IPS-NIHi7 (cell line): ENCODE measurements at regions not wholly inside any gene's neighbourhood (a gene's known extent, or its start where the extent isn't known, plus 50 kb on each side); places are given as distances from the start of the nearest gene placed in this dataset.
A peak's percentile ranks its signal among the peaks of the same experiment; 100 is the strongest.

Experiments
- DNase-seq: peaks from one replicate; pipeline ENCODE4 v3.0.0; 2012; ENCODE audit warnings: mixed read lengths; ENCODE audit errors: extremely low spot score

GRCh38 chr10:78687626-78688025 is 381.1 kb upstream of the ZMIZ1 start:
- DNase-seq, result no peak

DNA sequence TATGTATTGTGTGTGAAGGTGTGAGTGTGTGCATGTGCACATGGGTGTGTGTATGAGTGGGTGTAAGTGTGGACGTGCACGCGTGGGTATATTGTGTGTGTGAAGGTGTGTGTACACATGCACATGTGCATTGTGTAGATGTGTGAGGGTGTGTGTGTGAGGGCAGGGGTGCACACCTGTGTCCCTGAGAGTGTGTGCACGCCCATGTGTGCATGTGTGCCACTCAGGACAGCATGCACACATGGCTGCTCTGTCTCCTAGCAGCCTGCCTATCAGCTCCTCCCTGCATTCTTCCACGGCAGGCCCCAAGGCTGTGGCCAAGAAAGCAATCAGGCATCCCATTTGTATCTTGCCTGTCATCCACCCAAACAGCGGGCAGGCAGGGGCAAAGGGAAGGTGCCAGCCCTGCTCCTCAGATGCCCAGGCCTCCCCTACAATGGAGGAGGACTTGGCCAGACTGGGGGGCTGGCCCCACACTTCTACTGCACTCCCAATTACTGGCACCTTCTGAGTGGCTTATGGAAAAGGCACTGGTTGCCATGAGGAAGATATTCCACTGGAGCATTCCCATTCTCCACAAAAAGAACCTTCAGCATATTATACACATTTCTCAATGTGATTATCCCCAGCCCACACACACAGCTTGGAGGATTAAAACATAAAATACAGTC is 380.4 kb upstream of the ZMIZ1 start:
- DNase-seq, result no peak

DNA sequence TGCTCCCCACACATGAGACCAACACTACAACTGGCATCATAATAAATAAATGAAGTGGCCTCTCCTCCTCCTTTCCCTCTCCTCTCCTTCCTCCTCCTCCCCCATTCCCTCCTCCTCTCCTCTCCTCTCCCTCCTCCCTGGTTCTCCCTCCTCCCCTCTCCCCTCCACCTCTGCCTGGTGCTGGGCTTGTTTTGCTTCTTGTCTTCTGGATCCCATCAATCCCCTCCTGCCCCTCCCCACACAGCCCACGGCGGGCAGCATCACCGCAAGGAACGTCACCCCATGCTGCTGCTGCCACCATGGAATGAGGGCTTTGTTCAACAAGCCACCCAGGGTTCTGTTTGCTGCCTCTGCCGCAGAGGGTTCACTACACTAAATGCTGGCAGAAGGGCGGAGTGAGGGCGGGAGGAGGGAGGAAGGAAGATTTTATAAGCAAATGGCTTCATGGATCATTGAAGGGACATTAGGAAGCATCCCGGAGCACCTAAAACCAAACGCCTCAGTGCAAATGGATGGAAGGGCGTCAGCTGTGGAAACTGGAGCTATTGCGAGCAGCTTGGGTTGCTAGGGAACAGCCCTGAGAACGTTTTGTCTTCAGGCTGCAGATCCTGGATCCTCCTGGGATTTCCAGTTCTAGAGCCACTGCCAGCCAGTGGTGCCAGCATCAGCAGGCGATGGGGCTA is 379.7 kb upstream of the ZMIZ1 start:
- DNase-seq, result no peak

GRCh38 chr10:78689584-78689935 is 379.2 kb upstream of the ZMIZ1 start:
- no peak for DNase-seq

- no peak for DNase-seq
Measured at GRCh38 chr10:78690354-78691111, 378.2 kb upstream of the ZMIZ1 start.

DNA sequence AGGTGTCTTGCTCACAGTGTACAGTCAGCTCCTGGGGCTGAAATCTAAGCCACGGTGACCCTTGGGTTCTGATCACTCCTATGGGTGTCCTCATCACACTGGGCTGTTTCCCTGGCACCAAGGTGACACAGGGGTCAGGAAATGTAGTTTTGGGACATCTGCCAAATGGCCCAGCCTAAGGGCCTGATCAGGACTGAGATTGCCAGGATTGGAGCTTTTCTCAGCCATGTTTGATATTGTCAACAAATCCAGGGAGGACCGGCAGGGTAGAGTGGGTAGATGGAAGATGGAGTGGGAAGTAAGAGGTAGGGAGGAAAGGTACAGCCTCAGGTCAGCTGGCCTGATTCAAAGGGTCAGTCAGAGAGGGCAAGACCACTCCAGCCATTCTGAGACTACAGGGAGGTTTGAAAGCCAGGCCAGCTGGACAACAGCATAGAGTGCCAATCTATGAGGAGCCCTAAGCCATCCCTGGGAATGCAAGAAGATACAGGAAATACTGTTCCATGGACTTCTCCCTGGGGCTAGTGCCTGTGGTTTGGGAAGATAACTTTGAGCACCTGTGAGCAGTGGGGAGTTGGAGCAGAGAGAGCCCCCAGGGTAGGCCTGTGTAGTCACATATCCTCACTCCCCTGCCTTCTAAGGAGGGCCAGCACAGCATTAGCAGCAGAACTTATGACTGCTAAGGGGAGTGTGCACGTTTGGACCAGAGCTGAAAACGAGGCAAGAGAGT is 377.3 kb upstream of the ZMIZ1 start:
- no peak for DNase-seq

DNA sequence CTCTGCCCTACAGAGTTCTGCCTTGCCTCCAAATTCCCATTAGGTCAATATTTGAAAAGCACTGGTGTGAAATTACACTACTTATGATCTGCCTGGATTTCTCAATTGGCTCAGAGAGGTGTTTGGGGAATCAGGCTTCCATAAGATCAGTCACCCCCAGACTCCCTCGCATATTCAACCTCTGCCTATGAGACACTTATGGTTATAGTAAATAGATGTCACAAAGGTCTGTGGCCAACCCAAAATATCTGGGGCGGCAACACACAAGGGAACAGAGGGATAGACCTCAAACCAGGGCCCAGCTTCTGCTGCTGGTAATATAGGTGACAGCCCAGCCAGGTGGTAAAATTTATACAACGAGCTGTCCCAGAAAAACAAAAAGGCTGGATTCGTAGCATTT is 376.7 kb upstream of the ZMIZ1 start:
- no peak for DNase-seq

DNA sequence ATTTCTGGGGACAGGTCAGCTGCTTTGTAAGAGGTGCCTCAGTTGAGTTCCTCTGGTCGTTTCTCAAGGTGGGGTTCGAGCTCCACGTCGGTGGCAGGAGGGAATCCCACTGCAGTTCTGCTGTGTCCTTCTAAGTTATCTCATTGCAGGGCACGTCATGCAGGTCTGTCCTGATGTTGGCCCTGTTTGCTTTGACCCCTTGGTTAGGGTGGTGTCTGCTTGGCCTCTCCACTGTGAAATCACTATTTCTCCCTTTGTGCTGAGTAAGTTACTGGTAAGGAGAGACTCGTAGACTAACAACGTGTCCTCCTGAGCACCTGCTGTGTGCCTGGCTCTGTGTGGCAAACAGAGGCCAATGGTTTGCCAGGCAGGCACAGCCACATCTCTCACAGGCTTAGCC is 372.9 kb upstream of the ZMIZ1 start:
- DNase-seq, result no peak

DNA sequence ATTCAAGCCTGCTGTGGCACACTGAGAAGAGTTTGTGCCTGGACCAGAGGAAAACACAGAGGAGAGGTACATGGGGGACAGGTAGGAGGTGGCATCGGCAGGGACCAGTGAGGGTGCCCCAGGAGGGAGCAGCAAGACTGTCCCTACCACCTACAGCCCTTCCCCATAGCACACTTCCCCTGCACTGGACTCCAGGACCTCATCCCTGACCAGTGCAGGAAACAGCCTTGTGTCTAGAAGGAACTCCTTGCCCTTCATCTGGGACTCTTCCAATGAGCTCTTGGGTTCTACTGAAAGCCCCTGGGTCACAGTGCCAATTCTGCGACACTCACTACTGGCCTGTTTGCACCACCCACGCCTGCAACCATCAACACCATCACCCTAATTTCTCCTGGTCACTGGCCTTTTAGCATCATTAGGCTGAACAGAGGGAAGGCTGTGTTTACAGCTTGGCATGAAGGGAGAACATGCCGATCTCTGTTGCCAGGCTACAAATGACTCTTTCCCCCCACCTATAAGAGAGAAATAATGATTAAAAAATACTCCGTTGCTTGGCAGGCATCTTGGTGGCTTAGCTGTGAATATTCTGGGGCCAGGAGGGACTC is 371.9 kb upstream of the ZMIZ1 start:
- no peak for DNase-seq

DNA sequence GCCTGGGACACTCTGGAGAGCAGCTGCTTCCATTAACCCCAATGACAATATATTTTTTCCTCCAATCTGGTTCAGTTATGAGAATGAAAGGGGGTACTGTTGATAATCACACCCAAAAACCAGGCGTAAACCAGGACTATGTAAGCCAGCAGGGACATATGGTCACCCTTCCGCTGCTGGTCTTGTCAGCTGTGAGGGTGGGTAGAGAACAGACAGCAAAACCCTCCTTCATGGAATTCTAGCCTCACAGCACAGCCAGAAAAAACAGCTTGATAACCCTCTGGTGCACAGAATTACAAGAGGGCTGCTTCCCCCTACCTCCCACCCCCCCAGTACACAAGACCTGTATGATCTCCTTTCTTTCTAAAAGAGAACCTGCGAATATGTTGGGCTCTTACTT is 368.8 kb upstream of the ZMIZ1 start:
- DNase-seq, result no peak

- no peak for DNase-seq
Measured at GRCh38 chr10:78700413-78700812, 368.4 kb upstream of the ZMIZ1 start.

DNA sequence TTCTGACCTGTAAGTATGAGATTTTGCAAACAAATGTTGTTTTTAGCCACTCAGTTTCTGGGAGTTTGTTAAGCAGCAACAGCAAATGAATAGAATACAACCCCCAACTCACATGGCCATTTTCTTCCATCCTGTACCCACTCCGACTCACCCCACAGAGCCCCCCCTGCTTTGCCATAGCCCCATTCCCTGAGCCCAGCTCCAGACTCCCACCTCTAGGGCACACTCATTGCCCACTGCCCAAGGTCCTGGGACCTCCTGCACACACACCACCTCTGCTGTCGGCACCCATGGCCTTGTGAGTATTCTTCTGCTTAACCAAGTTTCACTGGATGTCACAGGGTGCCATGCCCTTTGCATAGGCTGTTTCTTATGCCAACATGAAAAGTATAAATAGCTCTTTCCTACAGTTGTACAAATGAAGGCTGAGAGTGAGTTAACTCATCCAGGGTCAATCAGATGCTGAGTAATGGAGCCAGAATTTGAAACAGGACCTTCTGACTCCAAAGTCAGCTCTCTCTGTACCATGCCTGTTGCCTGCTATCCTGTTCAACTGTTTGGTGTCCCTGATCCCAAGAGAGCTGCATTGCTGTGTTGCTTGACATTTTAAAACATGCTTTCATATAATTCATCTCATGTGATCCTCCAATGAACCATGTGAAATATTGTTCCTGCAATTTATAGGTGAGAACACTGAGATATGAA is 367.8 kb upstream of the ZMIZ1 start:
- DNase-seq, result no peak

GRCh38 chr10:78702186-78702585 is 366.6 kb upstream of the ZMIZ1 start:
- DNase-seq, result no peak

GRCh38 chr10:78702876-78703275 is 365.9 kb upstream of the ZMIZ1 start:
- DNase-seq, result no peak

DNA sequence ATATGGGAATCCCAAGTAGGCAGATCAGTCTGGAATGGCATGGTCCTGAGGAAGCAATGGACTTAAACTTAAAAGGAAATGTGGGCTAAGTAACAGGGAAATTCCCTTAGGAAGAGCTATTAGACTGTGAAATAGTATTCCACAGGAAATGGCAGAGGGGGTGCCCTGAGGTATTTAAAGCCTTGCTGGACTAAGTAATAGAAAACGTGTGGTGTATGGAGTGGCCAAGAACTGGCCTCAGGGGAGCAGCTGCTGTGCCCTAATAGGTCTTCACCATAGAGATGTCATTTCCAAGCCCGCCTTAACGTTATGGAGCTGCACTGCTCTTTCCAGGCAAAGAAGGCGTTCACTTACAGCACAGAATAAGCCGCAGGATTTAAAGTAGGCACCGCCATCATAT is 365.2 kb upstream of the ZMIZ1 start:
- no peak for DNase-seq

- no peak for DNase-seq
Measured at GRCh38 chr10:78706256-78706655, 362.5 kb upstream of the ZMIZ1 start.

GRCh38 chr10:78706726-78707540 is 361.8 kb upstream of the ZMIZ1 start:
- no peak for DNase-seq

DNA sequence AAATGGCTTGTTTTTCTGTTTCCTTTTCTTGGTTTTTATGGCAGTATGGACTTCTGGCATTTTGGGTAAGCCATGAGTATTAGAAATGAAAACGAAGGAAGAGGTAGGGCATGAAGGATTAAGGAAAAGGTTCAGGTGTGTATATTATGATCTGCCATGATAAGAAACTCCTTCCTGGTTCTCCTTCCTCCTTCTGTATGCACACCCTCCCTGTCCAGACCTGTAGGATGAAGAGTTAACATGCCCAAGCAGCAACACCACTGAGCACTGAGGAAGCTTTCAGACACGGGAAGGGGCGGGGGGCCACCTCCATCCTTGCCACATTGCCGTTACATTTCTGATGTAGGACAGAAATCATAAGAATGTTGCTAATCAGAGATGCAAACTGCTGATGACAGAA is 361.0 kb upstream of the ZMIZ1 start:
- no peak for DNase-seq

DNA sequence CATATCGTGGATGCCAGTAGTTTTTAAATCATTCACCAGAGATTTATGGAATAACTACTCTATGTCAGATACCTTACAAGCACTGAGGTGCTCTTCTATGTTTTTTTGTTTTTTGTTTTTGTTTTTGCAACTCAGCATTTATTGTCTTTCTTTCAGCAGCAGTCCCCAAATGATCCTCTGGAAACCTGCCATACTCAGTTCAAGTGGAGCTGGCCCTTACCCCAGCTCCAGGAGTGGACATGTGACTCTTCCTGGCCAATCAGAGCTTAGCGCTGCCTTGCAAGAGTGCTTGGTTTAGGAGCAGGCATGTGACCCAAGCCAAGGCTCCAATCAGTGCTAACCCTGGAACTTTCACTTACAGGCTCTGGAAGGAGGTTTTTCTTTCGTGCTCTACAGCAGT is 356.6 kb upstream of the ZMIZ1 start:
- DNase-seq, result peak; percentile 42

- DNase-seq, result no peak
Measured at GRCh38 chr10:78713659-78714058, 355.1 kb upstream of the ZMIZ1 start.

GRCh38 chr10:78714225-78714624 is 354.5 kb upstream of the ZMIZ1 start:
- no peak for DNase-seq
